Stimulated activated CD4-positive, alpha-beta T cell treated with anti-CD3 and anti-CD28 coated beads, Interleukin-12 subunit alpha, Interleukin-12 subunit beta, amount 100 ng/mL, for 48 hours (primary cell): ENCODE measurements at regions not wholly inside any gene's neighbourhood (a gene's known extent, or its start where the extent isn't known, plus 50 kb on each side); places are given as distances from the start of the nearest gene placed in this dataset.
"Not testable (repeated sequence)": the region's sequence is repeated elsewhere in the genome, so short reads cannot be mapped to it uniquely, and the experiment has no call there.

Source experiments
- DNase-seq, 3 donors: peaks; one replicate each; pipeline ENCODE4 v3.0.0-alpha.2; 2020; ENCODE audit warnings: low read depth in 2 of 3, low spot score in 1 of 3

GRCh38 chr18:11468617-11469016 is 140.8 kb upstream of the SLC35G4 start:
- DNase-seq = no peak

- no peak for DNase-seq
Measured at GRCh38 chr18:11468120-11468519, 141.3 kb upstream of the SLC35G4 start.

- no peak for DNase-seq
Measured at GRCh38 chr18:11467611-11468010, 141.8 kb upstream of the SLC35G4 start.

GRCh38 chr18:11464129-11464528 is 145.3 kb upstream of the SLC35G4 start:
- DNase-seq = no peak

- DNase-seq = no peak
Measured at GRCh38 chr18:11458447-11458846, 150.9 kb upstream of the SLC35G4 start.

- not testable (repeated sequence) for DNase-seq
Measured at GRCh38 chr18:11457853-11458252, 151.5 kb upstream of the SLC35G4 start.

- no peak for DNase-seq
Measured at GRCh38 chr18:11454040-11454439, 155.4 kb upstream of the SLC35G4 start.

GRCh38 chr18:11444169-11444568 is 165.2 kb upstream of the SLC35G4 start:
- DNase-seq = not testable (repeated sequence)

- DNase-seq = no peak
Measured at GRCh38 chr18:11437046-11437445, 172.3 kb upstream of the SLC35G4 start.

- no peak for DNase-seq
Measured at GRCh38 chr18:11432360-11432811, 177.0 kb upstream of the SLC35G4 start.

GRCh38 chr18:11429876-11430275 is 179.5 kb upstream of the SLC35G4 start:
- no peak for DNase-seq

- DNase-seq = no peak
Measured at GRCh38 chr18:11425211-11425610, 184.2 kb upstream of the SLC35G4 start.

GRCh38 chr18:11419338-11419737 is 190.1 kb upstream of the SLC35G4 start:
- DNase-seq = no peak

GRCh38 chr18:11412811-11413210 is 196.6 kb upstream of the SLC35G4 start:
- DNase-seq = no peak

GRCh38 chr18:11411048-11411447 is 198.3 kb upstream of the SLC35G4 start:
- DNase-seq = no peak

GRCh38 chr18:11408555-11409065 is 200.8 kb upstream of the SLC35G4 start:
- DNase-seq = no peak

- DNase-seq = no peak
Measured at GRCh38 chr18:11407940-11408339, 201.5 kb upstream of the SLC35G4 start.

GRCh38 chr18:11405804-11406203 is 203.6 kb upstream of the SLC35G4 start:
- DNase-seq = no peak

GRCh38 chr18:11400703-11401102 is 208.7 kb upstream of the SLC35G4 start:
- no peak for DNase-seq

GRCh38 chr18:11398625-11399024 is 210.8 kb upstream of the SLC35G4 start:
- DNase-seq = no peak

GRCh38 chr18:11392980-11393885 is 216.2 kb upstream of the SLC35G4 start:
- DNase-seq = no peak

GRCh38 chr18:11392292-11392691 is 217.1 kb upstream of the SLC35G4 start:
- no peak for DNase-seq

GRCh38 chr18:11391661-11392060 is 217.7 kb upstream of the SLC35G4 start:
- no peak for DNase-seq
